ENCODE measurements at regions not wholly inside any gene's neighbourhood (a gene's known extent, or its start where the extent isn't known, plus 50 kb on each side); places are given as distances from the start of the nearest gene placed in this dataset.

DNA sequence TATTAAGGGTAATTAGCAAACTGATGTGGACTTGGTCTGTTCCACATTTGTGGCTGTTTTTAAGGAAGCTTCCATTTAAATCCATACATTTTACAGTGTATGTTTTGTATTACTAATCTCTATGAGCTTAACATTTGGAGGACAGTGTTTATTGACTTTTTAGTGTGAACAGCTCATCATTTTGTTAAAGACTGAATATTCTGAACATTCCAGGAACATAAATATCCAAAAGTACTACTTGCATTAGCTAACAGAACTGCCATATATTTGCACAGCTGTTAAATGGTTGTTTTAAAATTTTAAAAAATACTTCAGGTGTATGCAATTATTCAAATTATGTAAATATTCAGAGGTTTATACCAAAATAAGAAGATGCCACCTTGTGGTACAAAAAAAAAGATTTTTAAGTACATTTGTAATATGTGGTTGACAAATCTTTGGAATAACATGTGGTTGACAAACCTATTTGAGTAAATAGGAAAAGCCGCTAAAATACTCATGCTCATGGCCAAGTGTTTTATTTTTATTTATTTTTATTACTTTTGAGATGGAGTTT lies 439.7 kb upstream of the FANCL start:
- TF ChIP-seq, protein P1, sequence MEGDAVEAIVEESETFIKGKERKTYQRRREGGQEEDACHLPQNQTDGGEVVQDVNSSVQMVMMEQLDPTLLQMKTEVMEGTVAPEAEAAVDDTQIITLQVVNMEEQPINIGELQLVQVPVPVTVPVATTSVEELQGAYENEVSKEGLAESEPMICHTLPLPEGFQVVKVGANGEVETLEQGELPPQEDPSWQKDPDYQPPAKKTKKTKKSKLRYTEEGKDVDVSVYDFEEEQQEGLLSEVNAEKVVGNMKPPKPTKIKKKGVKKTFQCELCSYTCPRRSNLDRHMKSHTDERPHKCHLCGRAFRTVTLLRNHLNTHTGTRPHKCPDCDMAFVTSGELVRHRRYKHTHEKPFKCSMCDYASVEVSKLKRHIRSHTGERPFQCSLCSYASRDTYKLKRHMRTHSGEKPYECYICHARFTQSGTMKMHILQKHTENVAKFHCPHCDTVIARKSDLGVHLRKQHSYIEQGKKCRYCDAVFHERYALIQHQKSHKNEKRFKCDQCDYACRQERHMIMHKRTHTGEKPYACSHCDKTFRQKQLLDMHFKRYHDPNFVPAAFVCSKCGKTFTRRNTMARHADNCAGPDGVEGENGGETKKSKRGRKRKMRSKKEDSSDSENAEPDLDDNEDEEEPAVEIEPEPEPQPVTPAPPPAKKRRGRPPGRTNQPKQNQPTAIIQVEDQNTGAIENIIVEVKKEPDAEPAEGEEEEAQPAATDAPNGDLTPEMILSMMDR (IDR thresholded peaks at IDR 0.05; ENCODE audit: low read depth, low read length), result no peak
- no peak for DNase-seq (ENCODE audit: extremely low read depth, low read depth)

DNA sequence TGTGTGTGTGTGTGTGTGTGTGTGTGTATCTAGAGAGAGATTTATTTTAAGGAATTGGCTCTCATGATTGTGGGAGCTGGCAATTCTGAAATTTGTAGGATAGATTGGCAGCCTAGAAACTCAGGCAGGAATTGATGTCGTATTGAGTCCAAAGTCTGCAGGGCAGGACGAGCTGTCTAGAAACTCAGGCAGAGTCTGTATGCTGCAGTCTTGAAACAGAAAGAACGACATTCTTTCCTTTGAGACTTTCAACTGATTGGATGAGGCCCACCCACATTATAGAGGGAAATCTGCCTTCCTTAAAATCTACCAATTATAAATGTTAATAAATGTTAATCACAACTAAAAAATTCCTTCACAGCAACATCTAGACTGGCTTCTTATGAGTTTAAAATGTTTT lies 436.6 kb upstream of the FANCL start:
- no peak for DNase-seq (ENCODE audit: extremely low read depth, low read depth)
- TF ChIP-seq, protein P1 (IDR thresholded peaks at IDR 0.05; ENCODE audit: low read depth, low read length), result no peak

- no peak for DNase-seq (ENCODE audit: extremely low read depth, low read depth)
- TF ChIP-seq, protein P1 (IDR thresholded peaks at IDR 0.05; ENCODE audit: low read depth, low read length), result no peak
These were observed 430.6 kb upstream of the FANCL start for GRCh38 chr2:58671675-58672074.

GRCh38 chr2:58669998-58670397 lies 428.9 kb upstream of the FANCL start:
- TF ChIP-seq, protein P1 (IDR thresholded peaks at IDR 0.05; ENCODE audit: low read depth, low read length), result no peak
- DNase-seq (ENCODE audit: extremely low read depth, low read depth), result no peak

DNA sequence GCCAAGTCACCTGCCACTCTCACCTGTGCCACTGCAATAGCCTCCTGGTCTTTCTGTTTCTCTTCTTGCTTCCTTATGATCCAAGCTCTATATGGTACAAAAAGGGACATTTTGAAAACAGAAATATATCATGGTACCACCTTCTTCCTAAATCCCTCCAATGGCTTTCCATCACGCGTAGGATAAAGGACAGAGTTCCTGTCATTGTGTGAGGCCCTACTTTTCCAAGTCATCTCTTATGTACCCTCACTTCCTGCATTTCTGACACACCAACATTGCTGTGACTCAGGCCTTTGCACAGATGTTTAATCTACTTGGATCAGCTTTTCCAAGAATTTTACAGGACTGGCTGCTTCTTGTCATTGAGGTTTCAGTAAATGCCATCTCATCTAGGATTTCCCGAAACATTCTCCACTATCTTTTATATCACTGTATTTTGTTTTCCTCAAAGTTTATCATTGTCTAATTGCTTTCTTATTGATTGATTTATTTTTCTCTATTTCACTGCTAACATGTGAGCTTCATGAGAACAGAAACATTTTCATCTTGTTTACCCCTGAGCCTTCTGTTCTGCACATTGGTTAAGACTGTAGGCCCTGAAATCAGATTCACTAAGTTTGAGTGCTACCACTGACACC lies 426.1 kb upstream of the FANCL start:
- TF ChIP-seq, protein P1 (IDR thresholded peaks at IDR 0.05; ENCODE audit: low read depth, low read length), result no peak
- DNase-seq (ENCODE audit: extremely low read depth, low read depth), result no peak

- no peak for DNase-seq (ENCODE audit: extremely low read depth, low read depth)
- TF ChIP-seq, protein P1 (IDR thresholded peaks at IDR 0.05; ENCODE audit: low read depth, low read length), result no peak
These were observed 425.3 kb upstream of the FANCL start for GRCh38 chr2:58666323-58666970.

- no peak for DNase-seq (ENCODE audit: extremely low read depth, low read depth)
- TF ChIP-seq, protein P1 (IDR thresholded peaks at IDR 0.05; ENCODE audit: low read depth, low read length), result no peak
These were observed 424.0 kb upstream of the FANCL start for GRCh38 chr2:58665154-58665553.
